Mucosa of stomach (tissue), 1 donor: ENCODE measurements at regions not wholly inside any gene's neighbourhood (a gene's known extent, or its start where the extent isn't known, plus 50 kb on each side); places are given as distances from the start of the nearest gene placed in this dataset.

Experiments used
- H3K27me3 ChIP-seq: one replicate; pipeline ENCODE4 v1.7.0; 2013; ENCODE audit warnings: mild to moderate bottlenecking, low read length; ENCODE audit not compliant: control insufficient read depth, insufficient read depth
- H3K36me3 ChIP-seq: one replicate; pipeline ENCODE4 v1.7.0; 2013; ENCODE audit warnings: low read length; ENCODE audit not compliant: control insufficient read depth, insufficient read depth
- H3K4me1 ChIP-seq: one replicate; pipeline ENCODE4 v1.7.0; 2013; ENCODE audit warnings: mild to moderate bottlenecking, low read length; ENCODE audit not compliant: control insufficient read depth, insufficient read depth
- H3K4me3 ChIP-seq: one replicate; pipeline ENCODE4 v1.7.0; 2013; ENCODE audit warnings: low read length
- H3K9ac ChIP-seq: one replicate; pipeline ENCODE4 v1.7.0; 2013; ENCODE audit warnings: mild to moderate bottlenecking, low read length, moderate library complexity
- H3K9me3 ChIP-seq: one replicate; pipeline ENCODE4 v1.7.0; 2013; ENCODE audit warnings: mild to moderate bottlenecking, low read length, moderate library complexity; ENCODE audit not compliant: control insufficient read depth
- donor health status: Pancreatic carcinoma.

GRCh38 chr11:129287920-129288319 is 87.7 kb upstream of the BARX2 start:
- no peaks in the 10 kb centered on the region for H3K27me3 ChIP-seq
- H3K4me3 ChIP-seq = no peak overlapping the region
- no peaks in the 10 kb centered on the region for H3K36me3 ChIP-seq
- no peak overlapping the region for H3K9ac ChIP-seq
- H3K4me1 ChIP-seq = peaks cover 49% of the 10 kb centered on the region
- no peaks in the 10 kb centered on the region for H3K9me3 ChIP-seq

GRCh38 chr11:129286813-129287212 is 88.8 kb upstream of the BARX2 start:
- no peak overlapping the region for H3K4me3 ChIP-seq
- no peaks in the 10 kb centered on the region for H3K27me3 ChIP-seq
- H3K4me1 ChIP-seq = peaks cover 60% of the 10 kb centered on the region
- no peaks in the 10 kb centered on the region for H3K36me3 ChIP-seq
- H3K9ac ChIP-seq = no peak overlapping the region
- no peaks in the 10 kb centered on the region for H3K9me3 ChIP-seq

- Histone ChIP-seq H3K36me3 (no peaks in the 10 kb centered on the region), H3K4me1 (peaks cover 61% of the 10 kb centered on the region), H3K9me3 (no peaks in the 10 kb centered on the region), H3K27me3 (no peaks in the 10 kb centered on the region), H3K4me3 (no peak overlapping the region), H3K9ac (no peak overlapping the region)
Measured at GRCh38 chr11:129285402-129285786, 90.3 kb upstream of the BARX2 start.

- no peaks in the 10 kb centered on the region for H3K9me3 ChIP-seq
- H3K9ac ChIP-seq = peak overlapping the region; percentile 36
- H3K4me1 ChIP-seq = peaks cover 51% of the 10 kb centered on the region
- H3K4me3 ChIP-seq = no peak overlapping the region
- no peaks in the 10 kb centered on the region for H3K27me3 ChIP-seq
- no peaks in the 10 kb centered on the region for H3K36me3 ChIP-seq
Measured at GRCh38 chr11:129283141-129283540, 91.0 kb upstream of the ARHGAP32 start.

- peaks cover 47% of the 10 kb centered on the region for H3K4me1 ChIP-seq
- H3K9ac ChIP-seq = peak overlapping the region; percentile 36
- H3K4me3 ChIP-seq = no peak overlapping the region
- H3K36me3 ChIP-seq = no peaks in the 10 kb centered on the region
- H3K9me3 ChIP-seq = no peaks in the 10 kb centered on the region
- H3K27me3 ChIP-seq = no peaks in the 10 kb centered on the region
Measured at GRCh38 chr11:129282634-129283033, 90.5 kb upstream of the ARHGAP32 start.

GRCh38 chr11:129281471-129282415 is 89.6 kb upstream of the ARHGAP32 start:
- H3K36me3 ChIP-seq = no peaks in the 10 kb centered on the region
- H3K9ac ChIP-seq = no peak overlapping the region
- no peaks in the 10 kb centered on the region for H3K27me3 ChIP-seq
- no peak overlapping the region for H3K4me3 ChIP-seq
- no peaks in the 10 kb centered on the region for H3K9me3 ChIP-seq
- H3K4me1 ChIP-seq = peaks cover 39% of the 10 kb centered on the region

GRCh38 chr11:129280027-129280811 is 88.1 kb upstream of the ARHGAP32 start:
- Histone ChIP-seq H3K9ac (peak overlapping the region; percentile 73), H3K27me3 (no peaks in the 10 kb centered on the region), H3K4me3 (peak overlapping the region; percentile 44), H3K4me1 (peaks cover 30% of the 10 kb centered on the region), H3K36me3 (no peaks in the 10 kb centered on the region), H3K9me3 (no peaks in the 10 kb centered on the region)

GRCh38 chr11:129279326-129280026 is 87.4 kb upstream of the ARHGAP32 start:
- Histone ChIP-seq H3K9ac (peak overlapping the region; percentile 73), H3K27me3 (no peaks in the 10 kb centered on the region), H3K4me1 (peaks cover 25% of the 10 kb centered on the region), H3K4me3 (peak overlapping the region; percentile 44), H3K9me3 (no peaks in the 10 kb centered on the region), H3K36me3 (no peaks in the 10 kb centered on the region)

GRCh38 chr11:129278586-129279319 is 86.6 kb upstream of the ARHGAP32 start:
- H3K9ac ChIP-seq = peak overlapping the region; percentile 73
- peaks cover 28% of the 10 kb centered on the region for H3K4me1 ChIP-seq
- no peaks in the 10 kb centered on the region for H3K27me3 ChIP-seq

GRCh38 chr11:129277198-129277843 is 85.2 kb upstream of the ARHGAP32 start:
- Histone ChIP-seq H3K4me3 (no peak overlapping the region), H3K4me1 (peaks cover 14% of the 10 kb centered on the region), H3K9ac (no peak overlapping the region), H3K27me3 (no peaks in the 10 kb centered on the region), H3K9me3 (no peaks in the 10 kb centered on the region), H3K36me3 (no peaks in the 10 kb centered on the region)

More at GRCh38 chr11:129278586-129279319, 86.6 kb upstream of the ARHGAP32 start:
- H3K4me3 ChIP-seq = peak overlapping the region; percentile 52
- H3K36me3 ChIP-seq = no peaks in the 10 kb centered on the region
- H3K9me3 ChIP-seq = no peaks in the 10 kb centered on the region

- Histone ChIP-seq H3K4me1 (peaks cover 7% of the 10 kb centered on the region), H3K36me3 (no peaks in the 10 kb centered on the region), H3K9me3 (no peaks in the 10 kb centered on the region), H3K9ac (no peak overlapping the region), H3K4me3 (no peak overlapping the region), H3K27me3 (no peaks in the 10 kb centered on the region)
Measured at GRCh38 chr11:129275828-129276227, 83.7 kb upstream of the ARHGAP32 start.
